ENCODE measurements at regions not wholly inside any gene's neighbourhood (a gene's known extent, or its start where the extent isn't known, plus 50 kb on each side); places are given as distances from the start of the nearest gene placed in this dataset.
"Not testable (repeated sequence)": the region's sequence is repeated elsewhere in the genome, so short reads cannot be mapped to it uniquely, and the experiment has no call there.

GRCh38 chr14:56025191-56025590 is 93.0 kb upstream of the PELI2 start:
- no peak for DNase-seq (ENCODE audit: low read depth in 4 of 4, low spot score in 2 of 4)

- DNase-seq (ENCODE audit: low read depth in 4 of 4, low spot score in 2 of 4), result no peak
These were observed 91.7 kb upstream of the PELI2 start for GRCh38 chr14:56026506-56026905.

GRCh38 chr14:56027421-56027820 is 90.8 kb upstream of the PELI2 start:
- DNase-seq (ENCODE audit: low read depth in 4 of 4, low spot score in 2 of 4), result no peak

DNA sequence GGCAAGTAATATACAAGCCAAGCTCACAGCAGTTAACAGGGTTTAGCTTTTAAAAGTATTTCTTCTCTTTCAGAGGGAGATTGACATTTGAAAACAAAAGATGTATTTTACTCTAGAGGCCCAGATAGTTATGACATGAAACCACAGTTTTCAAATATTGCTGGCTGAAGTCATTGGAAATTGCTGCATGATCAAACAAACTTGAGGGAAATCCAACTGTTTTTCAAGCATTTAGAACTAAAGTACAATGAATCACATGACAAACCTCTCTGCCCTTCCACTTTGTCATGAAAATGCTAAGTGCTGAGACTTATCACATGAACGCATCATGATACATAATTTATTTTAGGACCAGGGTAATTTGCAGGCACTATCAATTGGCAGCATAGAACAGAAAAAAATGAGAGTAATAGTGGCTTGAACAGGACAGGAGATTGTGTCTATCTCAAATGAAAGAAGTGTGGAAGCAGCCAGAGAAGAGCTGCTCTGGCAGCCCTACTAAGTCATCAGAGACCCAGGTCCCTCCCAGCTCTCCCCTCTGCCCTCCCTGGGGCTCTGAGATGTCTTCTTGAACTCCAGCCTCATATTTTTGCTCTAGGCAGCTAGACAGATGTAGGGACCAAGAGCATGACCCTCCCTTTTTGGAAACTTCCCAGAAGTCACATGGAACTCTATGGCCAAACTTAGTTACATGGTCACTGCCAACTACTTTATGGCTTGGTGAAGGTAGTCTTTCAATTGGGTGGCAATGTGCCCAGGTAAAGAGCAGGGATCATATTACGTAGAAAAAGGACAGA is 90.1 kb upstream of the PELI2 start:
- DNase-seq (ENCODE audit: low read depth in 4 of 4, low spot score in 2 of 4), result no peak

GRCh38 chr14:56036353-56036752 is 81.9 kb upstream of the PELI2 start:
- DNase-seq (ENCODE audit: low read depth in 4 of 4, low spot score in 2 of 4), result no peak

DNA sequence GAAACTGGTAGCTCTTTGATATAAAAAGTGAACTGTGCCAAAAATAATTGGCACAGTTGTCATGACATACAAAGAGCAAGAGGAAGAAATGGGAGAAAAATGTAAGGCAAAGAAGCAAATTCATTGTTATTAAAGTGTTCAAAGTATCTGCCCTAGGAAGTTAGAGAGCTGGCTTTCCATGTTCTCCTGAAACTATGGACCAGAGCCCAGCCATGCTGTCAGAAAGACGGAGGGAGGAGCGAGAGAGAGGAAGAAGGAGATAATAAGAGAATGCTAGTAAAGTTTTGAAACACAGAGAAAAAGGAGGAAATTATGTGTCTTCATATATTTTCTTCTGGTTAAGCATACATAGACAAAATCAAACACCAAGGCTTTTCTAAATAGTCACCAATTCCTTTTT is 78.1 kb upstream of the PELI2 start:
- DNase-seq (ENCODE audit: low read depth in 4 of 4, low spot score in 2 of 4), result no peak

GRCh38 chr14:56044196-56044595 is 74.0 kb upstream of the PELI2 start:
- no peak for DNase-seq (ENCODE audit: low read depth in 4 of 4, low spot score in 2 of 4)

- DNase-seq (ENCODE audit: low read depth in 4 of 4, low spot score in 2 of 4), result no peak
These were observed 71.7 kb upstream of the PELI2 start for GRCh38 chr14:56046546-56046945.

- no peak for DNase-seq (ENCODE audit: low read depth in 4 of 4, low spot score in 2 of 4)
These were observed 71.2 kb upstream of the PELI2 start for GRCh38 chr14:56046996-56047395.

- DNase-seq (ENCODE audit: low read depth in 4 of 4, low spot score in 2 of 4), result no peak
These were observed 68.7 kb upstream of the PELI2 start for GRCh38 chr14:56049536-56049935.

DNA sequence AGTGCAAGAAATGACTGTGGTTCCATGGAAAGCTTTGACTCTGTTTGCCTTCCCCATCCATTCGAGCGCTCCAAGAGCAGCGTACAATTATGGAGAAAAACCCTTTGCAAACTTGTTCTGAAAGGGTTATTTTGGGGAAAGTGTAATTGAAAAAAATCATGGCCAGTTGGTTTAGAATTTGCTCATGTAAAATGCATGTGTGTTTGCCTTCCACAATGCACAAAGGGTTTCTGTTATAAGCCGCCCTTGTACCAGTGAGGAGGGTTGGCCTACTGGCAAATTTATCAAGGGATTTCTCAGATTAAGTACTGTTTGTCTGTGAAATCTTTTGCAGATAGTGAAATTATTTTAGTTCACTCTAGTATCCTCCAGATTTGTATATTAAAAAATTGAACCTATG is 62.7 kb upstream of the PELI2 start:
- DNase-seq (ENCODE audit: low read depth in 4 of 4, low spot score in 2 of 4), result no peak

DNA sequence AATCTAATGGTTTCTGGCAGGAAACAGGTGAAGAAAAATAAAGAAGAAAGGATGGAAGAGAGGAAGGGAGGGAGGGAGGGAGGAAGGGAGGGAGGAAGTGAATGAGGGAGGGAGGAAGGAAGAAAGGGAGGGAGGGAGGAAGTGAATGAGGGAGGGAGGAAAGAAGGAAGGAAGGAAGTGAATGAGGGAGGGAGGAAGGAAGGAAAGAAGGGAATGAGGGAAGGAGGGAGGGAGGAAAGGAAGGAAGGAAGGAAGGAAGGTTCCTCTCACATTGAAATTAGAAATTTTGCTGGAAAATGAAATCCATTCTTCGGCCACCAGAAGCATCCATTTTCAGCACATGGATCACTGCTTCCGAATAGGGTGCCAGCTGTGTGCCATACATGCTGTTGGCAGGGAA is 62.2 kb upstream of the PELI2 start:
- DNase-seq (ENCODE audit: low read depth in 4 of 4, low spot score in 2 of 4), result no peak

- DNase-seq (ENCODE audit: low read depth in 4 of 4, low spot score in 2 of 4), result peak in 2 of 4 donors; percentile 29 to 38
These were observed 61.0 kb upstream of the PELI2 start for GRCh38 chr14:56057071-56057741.

DNA sequence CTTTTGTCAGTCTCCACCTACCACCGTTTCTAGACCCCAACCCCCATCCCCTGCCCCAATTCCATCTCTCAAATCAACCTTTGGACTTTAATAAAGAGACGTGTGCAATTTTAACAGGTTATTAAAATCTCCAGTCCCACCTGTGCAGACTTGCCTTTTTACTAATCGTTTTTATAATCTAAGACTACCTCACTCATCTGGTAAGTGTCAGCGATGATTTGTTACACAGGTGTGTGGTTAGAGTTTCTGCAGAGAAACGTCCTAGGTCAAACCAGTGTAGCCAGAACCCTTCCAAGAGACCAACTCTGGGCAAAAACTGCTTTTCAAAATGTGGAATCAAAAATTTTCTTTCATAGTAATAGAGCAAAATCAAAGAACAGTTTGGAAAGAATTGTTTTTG is 60.4 kb upstream of the PELI2 start:
- no peak for DNase-seq (ENCODE audit: low read depth in 4 of 4, low spot score in 2 of 4)

DNA sequence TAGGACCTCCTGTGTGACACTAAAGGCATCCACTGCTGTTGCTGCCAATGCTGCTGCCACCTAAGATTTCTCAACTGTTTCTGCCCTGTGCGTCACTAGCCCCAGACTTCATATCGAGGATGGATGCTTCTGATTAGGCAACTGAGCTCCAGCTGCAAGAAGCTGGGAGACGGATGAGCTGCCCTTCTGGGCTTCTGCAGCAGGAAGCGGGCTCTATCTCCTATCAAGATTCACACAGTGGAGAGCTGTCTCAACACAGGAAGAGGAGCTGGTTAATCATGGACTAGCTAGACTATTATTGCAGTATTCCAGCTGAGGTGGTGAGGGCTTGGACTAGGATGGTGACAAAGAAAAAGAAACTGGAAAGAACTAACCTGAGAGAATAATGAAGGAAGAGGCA is 59.2 kb upstream of the PELI2 start:
- DNase-seq (ENCODE audit: low read depth in 4 of 4, low spot score in 2 of 4), result no peak

DNA sequence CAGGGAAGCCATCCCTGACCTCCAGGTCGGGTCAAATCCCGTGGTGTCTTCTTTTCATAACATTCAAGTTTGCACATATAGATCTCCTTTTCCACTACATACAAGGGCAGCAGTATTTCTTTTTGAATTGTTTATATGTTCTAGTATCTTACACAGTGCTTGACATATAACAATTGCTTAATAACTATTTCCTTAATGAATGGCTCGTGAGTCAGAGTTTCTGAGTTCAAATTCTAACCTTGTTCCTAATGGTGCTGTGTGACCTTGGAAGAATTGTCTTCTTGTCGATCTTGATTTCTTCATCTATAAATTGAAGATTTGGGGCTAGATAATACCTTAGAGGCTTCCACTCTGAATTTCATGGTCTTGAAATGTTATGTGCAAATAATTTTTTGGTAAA is 57.2 kb upstream of the PELI2 start:
- DNase-seq (ENCODE audit: low read depth in 4 of 4, low spot score in 2 of 4), result no peak

- no peak for DNase-seq (ENCODE audit: low read depth in 4 of 4, low spot score in 2 of 4)
These were observed 55.1 kb upstream of the PELI2 start for GRCh38 chr14:56063131-56063530.

- no peak for DNase-seq (ENCODE audit: low read depth in 4 of 4, low spot score in 2 of 4)
These were observed 53.7 kb upstream of the PELI2 start for GRCh38 chr14:56064513-56064912.

GRCh38 chr14:56065199-56065598 is 53.0 kb upstream of the PELI2 start:
- not testable (repeated sequence) for DNase-seq (ENCODE audit: low read depth in 4 of 4, low spot score in 2 of 4)

- DNase-seq (ENCODE audit: low read depth in 4 of 4, low spot score in 2 of 4), result no peak
These were observed 52.5 kb upstream of the PELI2 start for GRCh38 chr14:56065621-56066290.

Measured in left renal cortex interstitium (tissue), 4 donors.